Mucosa of descending colon (tissue), 3 donors: ENCODE measurements at regions not wholly inside any gene's neighbourhood (a gene's known extent, or its start where the extent isn't known, plus 50 kb on each side); places are given as distances from the start of the nearest gene placed in this dataset.

Experiments used
- ATAC-seq: fragments of 200-7000 bp; cut with Tn5 transposase; one replicate; pipeline ENCODE4 v1.9.1; 2020; ENCODE audit warnings: mild to moderate bottlenecking, moderate library complexity
- DNase-seq, 3 donors: peaks; one replicate each; pipeline ENCODE4 v3.0.0-alpha.2; 2020
- H3K36me3 ChIP-seq: fragments of 200-600 bp; one replicate; pipeline ENCODE4 v1.8.0; 2021; ENCODE audit warnings: low read depth, mild to moderate bottlenecking
- H3K4me1 ChIP-seq: fragments of 200-600 bp; one replicate; pipeline ENCODE4 v1.8.0; 2021; ENCODE audit warnings: low read depth, mild to moderate bottlenecking
- H3K4me3 ChIP-seq: fragments of 200-600 bp; one replicate; pipeline ENCODE4 v1.8.0; 2021; ENCODE audit warnings: mild to moderate bottlenecking
- H3K9me3 ChIP-seq: fragments of 200-600 bp; one replicate; pipeline ENCODE4 v1.8.0; 2021; ENCODE audit warnings: mild to moderate bottlenecking
- CTCF ChIP-seq: fragments of 200-600 bp; IDR thresholded peaks from one replicate; pipeline ENCODE4 v1.8.0; 2022; ENCODE audit warnings: antibody characterized with exemption, mild to moderate bottlenecking
- intact Hi-C, 2 donors: fragments of 100-400 bp; cut with DNase I in 1 of 2; cut with micrococcal nuclease in 1 of 2; formaldehyde crosslinking; loops; one replicate each; pipeline versions ENCODE4 v1.11.0 to v1.11.1; 2022; cut with DNase I, micrococcal nuclease
- donor health status: DM: no; HTN: no; CAD: no; lungs with moderate emphysema.
- donor health status: DM: no; HTN: no; CAD: no.
- donor health status: DM: no; HTN: yes; CAD: no.

- Histone ChIP-seq H3K9me3 (no peaks in the 10 kb centered on the region), H3K4me3 (no peak overlapping the region), H3K36me3 (no peaks in the 10 kb centered on the region), H3K4me1 (no peaks in the 10 kb centered on the region)
- intact Hi-C loops: no loop called here
- no peak for ATAC-seq
- no peak for TF ChIP-seq CTCF
- DNase-seq: no peak
Observed at GRCh38 chr6:4188801-4189200, 53.4 kb upstream of the ECI2 start.

GRCh38 chr6:4187480-4187879, 52.1 kb upstream of the ECI2 start:
- DNase-seq: no peak
- Histone ChIP-seq H3K4me3 (no peak overlapping the region), H3K36me3 (no peaks in the 10 kb centered on the region), H3K4me1 (no peaks in the 10 kb centered on the region), H3K9me3 (no peaks in the 10 kb centered on the region)
- no peak for ATAC-seq
- intact Hi-C loops: no loop called here
- no peak for TF ChIP-seq CTCF

- Histone ChIP-seq H3K36me3 (no peaks in the 10 kb centered on the region), H3K9me3 (no peaks in the 10 kb centered on the region), H3K4me1 (no peaks in the 10 kb centered on the region), H3K4me3 (no peak overlapping the region)
- no peak for TF ChIP-seq CTCF
- ATAC-seq (no peak), DNase-seq (no peak)
- intact Hi-C loops: no loop called here
Observed at GRCh38 chr6:4186385-4186784, 51.0 kb upstream of the ECI2 start.

GRCh38 chr6:4185846-4186245, 50.5 kb upstream of the ECI2 start:
- TF ChIP-seq CTCF: no peak
- ATAC-seq (no peak), DNase-seq (no peak)
- Histone ChIP-seq H3K4me1 (no peaks in the 10 kb centered on the region), H3K9me3 (no peaks in the 10 kb centered on the region), H3K36me3 (no peaks in the 10 kb centered on the region), H3K4me3 (no peak overlapping the region)
- intact Hi-C loops: no loop called here

GRCh38 chr6:4185419-4185818, 50.0 kb upstream of the ECI2 start:
- intact Hi-C loops: no loop called here
- no peak for TF ChIP-seq CTCF
- no peaks in the 10 kb centered on the region for H3K4me1 ChIP-seq
- no peaks in the 10 kb centered on the region for H3K36me3 ChIP-seq
- no peak for DNase-seq
- H3K4me3 ChIP-seq: no peak overlapping the region
- ATAC-seq: no peak
- H3K9me3 ChIP-seq: no peaks in the 10 kb centered on the region
